Retinal pigment epithelial cell (primary cell): ENCODE measurements at regions not wholly inside any gene's neighbourhood (a gene's known extent, or its start where the extent isn't known, plus 50 kb on each side); places are given as distances from the start of the nearest gene placed in this dataset.
"Not testable (repeated sequence)": the region's sequence is repeated elsewhere in the genome, so short reads cannot be mapped to it uniquely, and the experiment has no call there.

Experiments
- DNase-seq: peaks from one replicate; pipeline ENCODE4 v3.0.0-alpha.2; 2010; ENCODE audit warnings: low read depth
- H3K4me3 ChIP-seq: 2 replicates; pipeline ENCODE4 v1.5.1; 2011; ENCODE audit warnings: mild to moderate bottlenecking, low read length, control low read depth, moderate library complexity
- CTCF ChIP-seq: conservative IDR thresholded peaks from 2 replicates; pipeline ENCODE4 v1.5.1; 2011; ENCODE audit warnings: low read depth, low read length, control low read depth, inconsistent platforms

DNA sequence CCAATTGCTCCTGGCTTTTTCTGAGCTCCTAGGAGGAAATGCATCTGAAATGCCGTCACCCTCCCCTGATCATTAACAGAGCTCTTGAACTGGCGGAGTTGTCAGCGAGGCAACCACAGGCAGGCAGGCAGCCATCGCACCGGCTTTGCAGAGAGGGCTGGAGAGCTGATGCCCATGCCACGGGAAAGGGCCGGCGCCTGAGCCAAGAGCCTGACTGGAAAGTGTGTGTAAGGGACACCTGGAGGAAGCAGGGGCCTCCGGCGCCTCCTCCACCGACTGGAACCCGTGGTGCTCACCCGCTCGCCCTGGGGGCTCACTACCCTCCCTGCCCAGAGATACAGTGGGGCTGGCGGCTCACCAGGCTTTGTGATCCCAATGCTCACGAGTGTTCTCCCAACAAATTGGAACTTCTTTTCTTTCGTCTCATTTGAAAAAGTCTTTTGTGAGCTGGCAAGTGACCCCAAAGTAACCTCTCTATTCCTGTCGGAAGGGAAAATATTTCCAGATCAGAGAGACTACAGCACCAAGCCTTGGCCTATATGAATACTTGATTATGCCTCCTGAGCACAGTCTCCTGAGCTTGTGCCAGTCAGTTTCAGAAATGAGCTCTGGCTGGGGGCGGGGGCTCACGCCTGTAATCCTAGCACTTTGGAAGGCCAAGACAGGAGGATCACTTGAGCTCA, 97.7 kb upstream of the SLC25A33 start:
- no peak for TF ChIP-seq CTCF
- no peak overlapping the region for H3K4me3 ChIP-seq
- peak; percentile 90 for DNase-seq

DNA sequence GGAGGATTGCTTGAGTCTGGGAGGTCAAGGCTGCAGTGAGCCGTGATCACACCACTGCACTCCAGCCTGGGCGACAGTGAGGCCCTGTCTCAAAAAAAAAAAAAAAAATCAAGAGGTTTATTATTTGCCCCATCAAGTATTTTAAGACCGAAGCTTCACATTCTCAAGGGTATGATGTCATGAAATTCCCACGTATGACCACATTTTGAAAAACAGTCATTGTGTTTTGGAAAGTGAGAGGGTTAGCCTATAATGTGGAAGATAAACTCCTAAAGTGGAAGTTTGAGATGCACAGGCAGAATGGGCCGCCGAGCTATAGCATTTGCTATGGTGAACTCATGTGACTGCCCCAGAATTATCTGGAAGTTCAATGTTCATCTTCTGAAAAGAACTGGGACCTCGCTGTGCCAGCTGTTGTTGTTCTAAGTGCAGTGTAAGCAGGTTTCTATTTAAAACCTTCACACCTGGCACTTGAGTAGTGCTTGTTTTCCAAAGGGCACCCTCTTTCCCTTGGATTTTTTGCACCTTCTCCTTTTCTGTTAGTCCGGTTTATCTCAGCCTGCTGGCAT, 96.9 kb upstream of the SLC25A33 start:
- DNase-seq: no peak
- no peak overlapping the region for H3K4me3 ChIP-seq
- TF ChIP-seq CTCF: no peak

GRCh38 chr1:9442986-9443385, 96.3 kb upstream of the SLC25A33 start:
- TF ChIP-seq CTCF: no peak
- H3K4me3 ChIP-seq: no peak overlapping the region
- no peak for DNase-seq

- DNase-seq: no peak
- no peak overlapping the region for H3K4me3 ChIP-seq
- no peak for TF ChIP-seq CTCF
Measured at GRCh38 chr1:9443913-9444445, 95.3 kb upstream of the SLC25A33 start.

DNA sequence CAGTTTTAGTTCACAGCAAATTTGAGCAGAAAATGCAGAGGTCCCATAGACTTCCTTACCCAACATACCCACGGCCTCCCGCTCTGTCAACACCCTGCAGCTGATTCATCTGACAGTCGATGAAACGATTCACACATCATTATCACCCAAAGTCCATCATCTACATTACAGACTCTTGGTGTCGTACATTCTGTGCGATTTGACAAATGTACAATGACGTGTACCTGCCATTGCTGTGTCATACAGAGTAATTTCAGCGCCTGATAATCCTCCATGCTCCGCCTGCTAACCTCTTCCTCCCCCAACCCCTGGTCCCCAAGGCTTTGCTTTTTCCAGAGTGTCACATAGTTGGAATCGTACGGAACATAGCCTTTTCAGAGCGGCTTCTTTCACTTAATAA, 94.7 kb upstream of the SLC25A33 start:
- no peak overlapping the region for H3K4me3 ChIP-seq
- no peak for DNase-seq
- TF ChIP-seq CTCF: no peak

DNA sequence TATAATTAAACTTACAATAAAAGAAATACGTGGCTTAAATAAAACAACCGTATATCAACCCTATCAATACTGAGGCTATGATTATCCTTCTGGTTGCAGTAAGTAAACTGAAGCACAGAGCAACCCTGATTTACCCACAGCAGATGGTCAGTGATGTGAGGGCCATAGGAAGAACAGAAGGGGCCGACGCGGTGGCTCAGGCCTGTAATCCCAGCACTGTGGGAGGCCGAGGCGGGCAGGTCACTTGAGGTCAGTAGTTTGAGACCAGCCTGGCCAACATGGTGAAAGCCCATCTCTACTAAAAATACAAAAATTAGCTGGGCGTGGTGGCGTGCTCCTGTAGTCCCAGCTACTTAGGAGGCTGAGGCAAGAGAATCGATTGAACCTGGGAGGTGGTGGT, 94.2 kb upstream of the SLC25A33 start:
- DNase-seq, H3K4me3 ChIP-seq: not testable (repeated sequence)

DNA sequence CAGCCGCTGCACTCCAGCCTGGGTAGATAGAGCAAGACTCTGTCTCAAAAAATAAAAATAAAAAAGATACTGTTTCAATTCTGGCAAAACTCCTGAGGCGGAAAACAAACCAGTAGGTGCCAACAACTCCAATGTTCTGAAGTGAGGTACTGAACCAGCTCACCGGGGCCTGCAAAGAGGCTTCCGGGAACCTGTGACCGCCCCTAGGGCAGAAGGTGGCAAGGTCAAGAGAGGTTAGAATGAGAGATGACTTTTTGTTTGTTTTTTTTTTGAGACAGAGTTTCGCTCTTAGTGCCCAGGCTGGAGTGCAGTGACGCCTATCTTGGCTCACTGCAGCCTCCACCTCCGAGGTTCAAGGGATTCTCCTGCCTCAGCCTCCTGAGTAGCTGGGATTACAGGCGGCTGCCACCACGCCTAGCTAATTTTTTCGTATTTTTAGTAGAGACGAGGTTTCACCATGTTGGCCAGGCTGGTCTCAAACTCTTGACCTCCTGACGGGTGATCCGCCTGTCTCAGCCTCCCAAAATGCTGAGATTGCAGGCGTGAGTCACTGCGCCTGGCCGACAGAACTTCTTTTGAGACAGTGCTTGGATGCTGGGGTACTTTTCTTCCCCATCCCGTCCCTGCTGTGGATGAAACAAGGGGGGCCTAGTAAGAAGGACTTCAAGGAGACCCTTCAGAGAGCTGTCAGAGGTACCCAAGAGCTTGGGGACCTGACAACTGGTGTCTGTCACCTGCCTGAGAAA, 91.9 kb upstream of the SLC25A33 start:
- no peak for DNase-seq
- TF ChIP-seq CTCF: no peak
- no peak overlapping the region for H3K4me3 ChIP-seq
